OCI-LY7 (cell line): ENCODE measurements at regions not wholly inside any gene's neighbourhood (a gene's known extent, or its start where the extent isn't known, plus 50 kb on each side); places are given as distances from the start of the nearest gene placed in this dataset.
A peak's percentile ranks its signal among the peaks of the same experiment; 100 is the strongest.

Experiments used
- BruUV-seq: library from RNA; stranded (reverse); fragments of 400-500 nt; replicated peaks from 2 replicates; lab custom pipeline; 2021; lab: Mats Ljungman, UMichigan
- CTCF ChIA-PET: fragments of 300-600 bp; sonication (Branson Sonifier 250); formaldehyde crosslinking; loops from one replicate; lab custom pipeline; 2022; ENCODE audit warnings: antibody characterized with exemption; ENCODE audit not compliant: unreplicated experiment; lab: Charles Lee
- POLR2A ChIA-PET: fragments of 300-600 bp; sonication (Branson Sonifier 250); formaldehyde crosslinking; loops from one replicate; lab custom pipeline; 2022; ENCODE audit warnings: antibody characterized with exemption; lab: Charles Lee
- DNase-seq: peaks from one replicate; pipeline ENCODE4 v3.0.0-alpha.2; 2015; ENCODE audit warnings: low spot score
- H2AFZ ChIP-seq: fragments of 200-600 bp; sonication (generic), shearing (Covaris generic); 2 replicates; pipeline ENCODE4 v1.6.1; 2014; ENCODE audit warnings: mild to moderate bottlenecking, antibody characterized with exemption, low read length, moderate library complexity
- H3K27ac ChIP-seq: fragments of 200-600 bp; sonication (generic); 2 replicates; pipeline ENCODE4 v1.5.1; 2014; ENCODE audit warnings: mixed run types, low read depth, mild to moderate bottlenecking, moderate library complexity, low read length, inconsistent platforms; ENCODE audit not compliant: poor library complexity, severe bottlenecking
- H3K36me3 ChIP-seq: fragments of 200-600 bp; sonication (generic); 2 replicates; pipeline ENCODE4 v1.6.1; 2014; ENCODE audit warnings: mild to moderate bottlenecking, antibody characterized with exemption, low read length, moderate library complexity, mixed read lengths; ENCODE audit not compliant: insufficient read depth
- H3K4me1 ChIP-seq: fragments of 200-600 bp; sonication (generic); 2 replicates; pipeline ENCODE4 v1.5.1; 2014; ENCODE audit warnings: mild to moderate bottlenecking, low read length; ENCODE audit not compliant: insufficient read depth, poor library complexity, severe bottlenecking
- H3K4me2 ChIP-seq: fragments of 200-600 bp; sonication (generic); 2 replicates; pipeline ENCODE4 v1.6.1; 2014; ENCODE audit warnings: mild to moderate bottlenecking, low read length
- H3K4me3 ChIP-seq: fragments of 200-600 bp; sonication (generic); 2 replicates; pipeline ENCODE4 v1.5.1; 2014; ENCODE audit warnings: mild to moderate bottlenecking, low read depth, low read length; ENCODE audit not compliant: poor library complexity, severe bottlenecking
- H3K79me2 ChIP-seq: fragments of 200-600 bp; sonication (generic); 2 replicates; pipeline ENCODE4 v1.6.1; 2016; ENCODE audit warnings: low read depth, mild to moderate bottlenecking, low read length, moderate library complexity, mixed read lengths; ENCODE audit not compliant: insufficient read depth
- H3K9me2 ChIP-seq: fragments of 200-600 bp; sonication (generic); 2 replicates; pipeline ENCODE4 v1.6.1; 2016; ENCODE audit warnings: mild to moderate bottlenecking, low read length, mixed read lengths; ENCODE audit not compliant: insufficient read depth
- H3K9me3 ChIP-seq: fragments of 200-600 bp; sonication (generic); 2 replicates; pipeline ENCODE4 v1.6.1; 2014; ENCODE audit warnings: mild to moderate bottlenecking, mixed run types, low read length, mixed read lengths
- H4K20me1 ChIP-seq: fragments of 200-600 bp; sonication (generic); 2 replicates; pipeline ENCODE4 v1.6.1; 2014; ENCODE audit warnings: mild to moderate bottlenecking, antibody characterized with exemption, low read length, moderate library complexity, mixed read lengths; ENCODE audit not compliant: insufficient read depth
- CTCF ChIP-seq: fragments of 200-600 bp; sonication (generic); conservative IDR thresholded peaks from 2 replicates; pipeline ENCODE4 v1.5.1; 2014; ENCODE audit warnings: mild to moderate bottlenecking, antibody characterized with exemption, low read length, moderate library complexity, mixed read lengths
- EZH2phosphoT487 ChIP-seq: fragments of 200-600 bp; sonication (generic); IDR thresholded peaks from 2 replicates; pipeline ENCODE4 v1.6.1; 2018; ENCODE audit warnings: low read depth, borderline replicate concordance, mild to moderate bottlenecking, mixed run types, antibody characterized with exemption, low read length, moderate library complexity, mixed read lengths
- intact Hi-C: fragments of 100-400 bp; cut with micrococcal nuclease; formaldehyde crosslinking; loops from one replicate; pipeline ENCODE4 v1.10.0; 2022; ENCODE audit not compliant: unreplicated experiment

- intact Hi-C loops, result no loop called here
- Histone ChIP-seq H3K79me2 (no peaks in the 10 kb centered on the region), H3K4me1 (no peaks in the 10 kb centered on the region), H3K27ac (no peak overlapping the region), H3K9me2 (no peaks in the 10 kb centered on the region), H4K20me1 (no peaks in the 10 kb centered on the region), H3K36me3 (no peaks in the 10 kb centered on the region), H2AFZ (peak overlapping the region; percentile 28; the same call in 1 of the 2 replicates), H3K4me3 (no peak overlapping the region), H3K4me2 (no peak overlapping the region), H3K9me3 (no peaks in the 10 kb centered on the region)
- ChIA-PET CTCF (no interaction called here), POLR2A (no interaction called here)
- peak; percentile 7 for DNase-seq
- BruUV-seq, result no TSS peak
- TF ChIP-seq CTCF (no peak), EZH2phosphoT487 (no peak)
Measured at GRCh38 chr1:5686195-5686594, 306.0 kb downstream of the NPHP4 start.

- H3K9me2 ChIP-seq, result no peaks in the 10 kb centered on the region
- H3K4me2 ChIP-seq, result no peak overlapping the region
- no TSS peak for BruUV-seq
- intact Hi-C loops, result no loop called here
- H3K4me3 ChIP-seq, result no peak overlapping the region
- H3K27ac ChIP-seq, result no peak overlapping the region
- no peaks in the 10 kb centered on the region for H3K79me2 ChIP-seq
- no peaks in the 10 kb centered on the region for H3K4me1 ChIP-seq
- H2AFZ ChIP-seq, result no peak overlapping the region
- DNase-seq, result no peak
- H4K20me1 ChIP-seq, result no peaks in the 10 kb centered on the region
- H3K9me3 ChIP-seq, result no peaks in the 10 kb centered on the region
- ChIA-PET CTCF (no interaction called here), POLR2A (no interaction called here)
- no peak for TF ChIP-seq CTCF
- TF ChIP-seq EZH2phosphoT487, result no peak
- no peaks in the 10 kb centered on the region for H3K36me3 ChIP-seq
Measured at GRCh38 chr1:5685446-5686040, 306.7 kb downstream of the NPHP4 start.

GRCh38 chr1:5684791-5685190 is 307.4 kb downstream of the NPHP4 start:
- BruUV-seq, result no TSS peak
- CTCF ChIA-PET, result no interaction called here
- Histone ChIP-seq H4K20me1 (no peaks in the 10 kb centered on the region), H3K4me1 (no peaks in the 10 kb centered on the region), H3K27ac (no peak overlapping the region), H2AFZ (no peak overlapping the region), H3K9me2 (no peaks in the 10 kb centered on the region), H3K9me3 (no peaks in the 10 kb centered on the region), H3K4me2 (no peak overlapping the region), H3K4me3 (no peak overlapping the region), H3K79me2 (no peaks in the 10 kb centered on the region), H3K36me3 (no peaks in the 10 kb centered on the region)
- POLR2A ChIA-PET, result no interaction called here
- DNase-seq, result no peak
- intact Hi-C loops, result no loop called here
- TF ChIP-seq CTCF, result no peak
- TF ChIP-seq EZH2phosphoT487, result no peak
